NCI-H2227 (cell line): ENCODE measurements at regions not wholly inside any gene's neighbourhood (a gene's known extent, or its start where the extent isn't known, plus 50 kb on each side); places are given as distances from the start of the nearest gene placed in this dataset.
A peak's percentile ranks its signal among the peaks of the same experiment; 100 is the strongest.

ENCODE experiments used
- DNase-seq: peaks from one replicate; lab custom pipeline; 2025; ENCODE audit not compliant: unreplicated experiment; lab: John Stamatoyannopoulos, UW

DNA sequence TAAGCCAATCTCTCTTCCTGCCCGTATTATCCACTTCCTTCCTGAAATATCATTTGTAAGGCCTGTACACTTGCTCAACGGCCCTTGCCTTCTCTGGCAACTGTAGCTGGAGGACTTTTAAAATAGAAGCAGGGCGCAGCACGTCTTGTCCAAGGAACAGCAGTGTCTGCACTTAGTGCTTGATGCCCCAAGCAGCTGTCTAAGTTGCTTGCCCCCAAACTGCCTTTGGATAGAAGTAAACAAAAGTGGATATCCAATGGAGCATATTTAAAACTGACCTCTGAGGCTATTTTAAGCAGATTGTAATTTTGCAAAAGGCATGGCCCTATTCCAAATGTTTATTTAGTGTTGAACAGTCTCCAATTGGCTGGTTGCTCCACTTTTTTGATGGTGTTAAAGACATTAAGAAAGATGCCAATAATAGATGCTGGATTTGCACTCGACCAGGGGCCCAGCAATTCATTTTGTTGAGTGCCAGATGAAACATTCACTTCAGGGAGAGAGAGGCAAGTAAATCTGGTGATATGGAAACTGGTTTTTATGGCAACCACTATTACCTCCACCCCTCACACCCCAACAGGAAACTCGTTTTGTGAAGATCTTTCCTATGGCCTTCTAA is 526.8 kb upstream of the TBL1XR1 start:
- DNase-seq = peak; percentile 48

DNA sequence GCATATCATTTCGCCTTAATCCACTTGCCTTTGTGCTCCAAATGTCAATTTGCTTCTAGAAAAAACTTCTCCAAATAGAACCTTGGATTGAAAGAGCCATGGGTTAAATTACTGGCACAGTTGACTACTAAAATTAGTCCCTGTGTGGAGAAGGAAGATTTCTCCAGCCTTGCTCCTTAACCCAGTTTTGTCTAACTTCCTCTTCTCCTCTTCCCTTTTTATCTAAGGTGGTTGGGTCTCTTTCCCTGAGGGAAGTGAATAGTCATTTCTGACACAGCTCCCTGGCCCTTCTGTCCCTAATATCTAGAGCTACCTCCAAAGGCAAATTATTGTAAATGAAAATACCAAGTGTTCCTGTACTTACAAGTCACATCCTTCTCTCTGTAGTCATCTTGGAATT is 527.9 kb upstream of the TBL1XR1 start:
- no peak for DNase-seq

DNA sequence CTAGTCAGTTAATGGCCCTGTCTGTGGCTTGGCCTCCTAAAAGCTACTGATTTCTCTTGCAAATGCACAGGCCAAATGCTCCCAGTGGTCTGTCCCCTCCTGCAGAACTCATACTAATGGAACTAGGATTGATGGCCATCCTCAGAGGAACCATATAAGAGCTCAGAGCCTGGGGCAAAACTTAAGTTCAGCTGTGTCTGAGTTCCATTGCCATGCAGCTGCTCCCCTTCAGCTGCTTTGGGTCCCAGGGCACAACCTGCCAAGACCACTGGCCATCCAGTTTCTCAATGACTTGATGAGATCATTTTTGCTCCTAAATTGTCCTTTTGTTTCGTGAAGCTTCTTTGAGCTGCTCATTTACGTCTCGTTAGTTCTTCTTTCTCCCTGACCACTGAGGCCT is 529.5 kb upstream of the TBL1XR1 start:
- DNase-seq = no peak

DNA sequence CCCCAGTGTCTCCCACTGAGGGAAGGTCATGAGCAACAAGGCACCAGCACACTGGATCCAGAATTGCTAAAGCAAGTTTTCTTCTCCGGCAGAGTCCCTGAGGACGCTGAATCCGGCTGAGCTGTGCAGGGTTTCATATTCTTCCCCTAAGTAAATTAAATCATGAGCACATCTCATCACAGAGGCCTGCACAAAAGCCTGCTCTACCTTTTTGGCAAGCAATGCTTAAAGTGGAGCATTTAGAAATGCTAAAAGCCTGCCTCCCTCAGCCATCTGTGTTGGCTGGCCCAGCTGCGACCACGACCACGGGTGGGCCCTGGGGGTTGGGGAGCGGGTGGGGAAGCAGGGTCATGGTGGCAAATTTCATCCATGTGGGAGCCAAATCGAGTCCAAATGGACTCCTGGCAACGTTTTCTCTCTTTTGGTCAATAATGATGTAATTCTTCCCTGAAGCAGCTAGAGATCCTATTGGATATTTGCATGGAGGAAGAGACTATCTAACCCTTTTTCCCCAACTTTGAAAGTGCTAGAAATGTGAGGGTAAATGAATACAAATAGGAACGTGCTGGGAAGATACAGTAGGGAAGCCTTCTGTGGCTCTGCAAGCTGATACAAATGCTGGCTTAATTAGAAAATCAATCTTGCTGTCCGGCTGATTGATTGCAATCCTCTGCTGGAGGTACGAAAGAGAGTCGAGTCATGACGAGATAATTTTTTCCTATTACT is 532.8 kb upstream of the TBL1XR1 start:
- peak; percentile 77 for DNase-seq

DNA sequence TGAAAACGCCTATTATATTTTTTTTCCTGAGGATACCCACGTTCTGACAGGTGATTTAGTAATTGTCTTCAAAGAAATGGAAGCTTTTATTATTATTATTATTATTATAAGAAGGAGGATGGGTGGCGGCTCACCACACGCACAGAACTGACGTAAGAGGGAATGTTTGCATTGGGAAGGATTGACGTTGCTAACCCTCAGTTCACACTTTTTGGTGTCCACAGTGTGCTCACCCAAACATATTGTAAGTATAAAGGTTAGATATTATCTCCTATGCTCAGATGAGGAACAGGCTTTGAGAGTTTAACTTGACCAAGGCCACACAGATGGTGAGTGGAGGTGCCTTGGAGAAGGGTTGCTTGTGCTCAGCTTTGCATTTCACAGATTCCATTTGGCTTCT is 533.5 kb upstream of the TBL1XR1 start:
- DNase-seq = no peak

DNA sequence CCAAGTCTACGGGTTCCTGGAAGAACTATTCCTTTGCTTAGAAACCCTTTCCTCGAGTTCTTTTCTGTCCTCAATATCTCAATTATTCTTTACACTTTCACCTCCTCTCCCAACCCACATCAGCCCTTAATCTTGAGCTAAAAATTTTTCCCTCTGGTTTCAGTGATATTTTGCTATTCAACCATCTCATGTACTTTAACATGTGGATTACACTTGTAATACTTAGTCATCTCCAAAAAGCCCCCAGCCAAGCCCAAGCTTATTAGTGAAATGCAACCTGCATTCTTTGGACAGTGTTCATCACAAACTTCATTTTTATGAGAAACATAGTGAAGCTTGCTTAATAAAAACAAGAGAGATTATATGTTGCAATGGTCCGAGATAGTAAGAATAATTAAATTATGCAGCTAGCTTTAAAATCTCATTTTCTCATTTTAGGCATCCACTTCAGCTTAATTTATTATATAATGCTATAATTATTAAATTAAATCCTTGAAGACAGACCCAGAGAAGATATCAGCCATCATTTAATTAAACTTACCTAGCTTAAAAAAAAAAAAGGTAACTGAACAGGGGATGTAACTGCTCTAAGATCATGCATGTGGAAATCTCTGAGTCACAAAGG is 534.5 kb upstream of the TBL1XR1 start:
- DNase-seq = no peak

DNA sequence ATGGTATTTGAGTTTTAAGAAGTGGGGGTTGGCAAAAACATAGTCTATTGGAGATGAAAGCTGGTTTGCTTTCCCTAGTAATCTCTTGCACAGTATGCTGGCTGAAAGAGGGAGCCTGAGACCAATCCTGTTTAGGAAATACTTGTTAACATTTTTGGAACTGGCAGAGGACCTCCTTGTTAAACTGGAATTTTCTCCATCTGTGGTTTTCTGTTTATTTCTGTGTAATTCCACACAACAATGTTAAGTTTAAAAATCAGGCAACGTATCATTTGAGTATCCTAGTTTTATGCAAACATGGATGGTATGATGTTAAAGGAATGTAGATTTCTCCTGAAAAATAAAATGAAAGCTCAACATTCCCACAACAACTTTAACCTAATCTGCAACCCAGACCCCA is 536.0 kb upstream of the TBL1XR1 start:
- DNase-seq = no peak

DNA sequence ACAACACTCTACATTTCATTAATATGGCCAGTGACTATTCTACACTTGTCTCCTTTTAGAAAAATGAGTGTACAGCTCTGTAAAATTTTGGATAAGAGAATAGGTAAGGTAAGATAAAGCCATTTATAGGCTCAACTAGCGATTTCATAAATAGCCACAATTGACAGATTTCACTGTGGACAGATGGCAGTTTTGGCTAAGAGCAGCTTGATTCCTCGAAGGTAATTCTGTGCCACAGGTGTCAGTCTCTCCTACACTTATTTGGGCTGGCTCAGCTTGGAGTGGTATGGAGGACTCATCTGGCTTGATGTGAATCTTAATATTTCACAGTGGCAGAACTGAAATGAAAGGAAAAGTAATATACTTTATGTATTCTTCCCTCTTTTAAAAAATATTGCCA is 536.7 kb upstream of the TBL1XR1 start:
- no peak for DNase-seq

DNA sequence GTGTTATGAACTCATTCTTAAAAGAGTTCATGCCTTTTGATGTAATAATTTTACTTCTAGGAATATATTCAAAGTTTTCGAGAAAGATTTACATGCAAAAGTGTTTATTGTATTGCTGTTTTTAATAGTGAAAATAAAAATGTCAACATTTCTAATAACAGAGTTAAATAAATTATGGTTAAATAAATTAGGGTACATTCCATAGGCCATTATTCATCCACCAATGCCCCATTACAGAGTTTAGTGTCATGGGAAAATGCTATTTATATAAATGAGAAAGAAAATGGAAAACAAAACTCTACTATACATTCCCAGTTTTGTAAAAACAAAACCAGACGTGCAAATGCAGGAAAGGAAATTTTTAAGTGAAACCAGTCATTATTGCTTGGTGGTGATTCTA is 538.1 kb upstream of the TBL1XR1 start:
- DNase-seq = no peak

DNA sequence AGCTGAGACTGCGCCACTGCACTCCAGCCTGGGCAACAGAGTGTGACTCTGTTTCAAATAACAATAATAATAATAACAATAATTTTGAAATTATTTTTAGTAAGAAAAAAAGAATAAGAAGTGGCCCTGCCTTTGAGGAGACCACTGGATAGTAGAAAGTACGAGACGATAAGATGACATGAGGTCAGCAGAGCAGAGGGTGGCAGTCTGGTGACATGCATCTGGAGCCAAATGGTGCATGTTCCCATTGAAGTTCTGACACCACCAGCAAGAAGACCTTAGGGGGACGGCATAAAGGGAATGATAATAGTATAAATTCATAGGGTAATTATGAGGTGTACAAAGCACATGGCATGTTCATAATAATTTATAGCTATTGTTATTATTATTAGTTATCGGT is 542.2 kb upstream of the TBL1XR1 start:
- DNase-seq = no peak

DNA sequence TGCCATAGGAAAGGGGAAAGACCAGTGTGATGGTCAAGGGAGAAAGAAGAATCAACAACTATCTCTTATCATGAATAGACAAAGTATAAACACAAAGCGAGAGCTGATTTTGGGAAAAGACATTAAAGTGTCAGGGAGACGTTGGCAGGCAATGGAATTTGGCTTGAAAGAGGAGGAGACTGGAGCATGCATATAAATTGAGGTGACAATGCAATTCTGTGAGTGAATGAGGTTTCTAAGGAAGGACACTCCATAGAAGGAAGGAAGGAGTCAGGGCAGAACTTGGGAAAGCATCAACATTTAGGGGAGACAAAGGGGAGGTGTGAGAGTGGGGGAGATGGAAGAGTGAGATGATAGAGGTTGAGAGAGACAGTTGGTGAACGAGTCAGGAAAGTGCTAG is 543.0 kb upstream of the TBL1XR1 start:
- DNase-seq = no peak

DNA sequence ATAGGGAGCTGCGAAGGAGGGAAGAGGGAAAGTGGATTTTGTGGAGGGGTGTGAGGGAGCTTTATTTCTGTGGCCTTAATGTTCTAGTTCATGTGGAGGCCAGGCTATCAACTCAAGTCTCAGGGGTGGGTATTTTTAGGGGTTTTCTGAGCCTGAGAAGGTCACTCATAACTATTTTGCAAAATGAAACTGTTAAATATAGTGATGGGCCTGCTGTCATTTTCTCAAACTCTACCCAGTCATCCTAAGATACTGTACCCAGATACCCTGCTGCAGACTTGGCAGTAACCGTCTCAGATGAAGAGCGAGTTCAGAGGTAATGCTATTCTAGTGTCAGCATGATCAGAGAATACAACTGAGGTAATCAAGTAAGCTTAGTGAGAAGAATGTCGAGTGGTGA is 545.0 kb upstream of the TBL1XR1 start:
- no peak for DNase-seq

DNA sequence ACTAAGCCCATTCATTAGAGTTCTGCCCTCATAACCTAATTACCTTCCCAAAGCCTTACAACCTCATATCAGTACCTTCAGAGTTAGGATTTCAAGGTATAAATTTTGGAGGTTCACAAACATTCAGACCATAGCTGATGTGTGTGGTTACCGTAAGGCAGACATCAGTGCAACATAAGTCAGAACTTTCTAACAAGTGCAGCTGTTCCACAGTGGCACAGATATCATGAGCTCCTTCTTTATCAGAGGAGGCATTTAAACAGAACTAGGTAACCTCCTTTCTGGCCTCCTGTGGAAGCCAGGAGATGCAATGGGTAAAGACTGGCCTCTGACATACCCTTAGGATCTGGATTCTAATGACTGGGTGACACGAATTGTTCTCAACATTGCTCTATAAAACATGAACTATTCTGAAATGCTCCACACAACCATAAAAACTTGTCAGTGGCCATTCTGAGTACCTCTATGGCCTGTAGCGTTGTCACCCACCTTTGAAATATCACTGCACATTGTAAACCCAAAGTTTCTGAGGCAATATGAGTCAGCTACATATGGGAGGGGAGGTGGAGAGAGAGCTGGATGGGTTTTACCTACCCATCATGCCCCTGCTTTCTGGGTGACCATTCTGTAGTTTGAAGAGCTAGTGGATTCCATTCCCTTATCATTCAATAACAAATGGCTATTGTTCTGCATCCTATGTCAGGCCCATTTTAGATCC is 546.0 kb upstream of the TBL1XR1 start:
- no peak for DNase-seq

DNA sequence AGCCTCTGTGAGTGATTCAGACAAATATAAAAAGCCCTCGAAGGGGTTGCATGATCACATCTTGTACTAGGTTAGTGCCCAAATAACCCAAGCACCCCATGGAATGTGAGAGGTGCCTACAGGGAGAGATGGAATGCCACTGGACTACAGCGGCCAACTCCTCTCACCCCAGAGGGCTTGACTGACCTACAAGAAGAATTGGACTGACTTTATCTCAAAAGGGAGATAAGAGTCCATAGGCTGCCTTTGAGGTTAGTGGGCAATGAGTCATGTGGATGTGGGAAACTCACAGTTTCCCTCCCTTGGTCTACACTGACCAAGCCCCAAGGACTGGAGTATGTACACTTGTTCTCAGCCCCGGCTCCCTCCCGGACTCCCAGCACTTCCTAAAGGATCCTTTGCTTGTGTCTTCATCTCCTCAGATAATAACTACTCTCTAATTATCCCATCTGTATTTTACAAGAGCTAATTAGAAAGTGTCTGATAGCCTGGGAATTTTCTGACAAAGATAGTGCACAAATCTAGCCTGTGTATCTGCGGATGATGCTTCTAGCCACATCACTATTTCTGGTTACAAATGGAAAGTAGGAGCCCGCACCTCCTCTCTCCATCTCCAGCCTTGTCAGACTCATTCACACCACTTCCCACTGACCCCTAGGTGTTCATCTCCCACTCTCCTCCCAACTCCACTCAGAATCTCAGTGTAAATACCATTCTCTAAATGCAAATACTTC is 547.8 kb upstream of the TBL1XR1 start:
- no peak for DNase-seq

DNA sequence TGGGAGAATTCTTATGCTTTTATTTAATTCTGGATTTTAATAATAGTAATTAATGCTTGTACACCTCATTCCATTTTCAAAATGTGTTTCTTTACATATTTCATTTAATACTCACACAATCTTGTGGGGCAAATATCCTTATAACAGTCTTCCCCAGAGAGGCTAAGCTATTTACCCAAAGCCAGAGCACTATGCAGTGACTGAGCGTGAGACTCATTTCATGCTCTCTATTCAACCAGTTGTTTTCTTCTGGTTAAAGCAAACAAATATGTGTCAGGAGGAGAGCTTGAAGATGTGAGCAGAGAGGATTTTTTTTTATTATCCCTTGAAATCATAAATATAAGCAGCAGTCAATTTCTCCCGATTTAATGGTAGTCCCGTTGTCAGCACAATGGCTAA is 548.3 kb upstream of the TBL1XR1 start:
- DNase-seq = no peak

DNA sequence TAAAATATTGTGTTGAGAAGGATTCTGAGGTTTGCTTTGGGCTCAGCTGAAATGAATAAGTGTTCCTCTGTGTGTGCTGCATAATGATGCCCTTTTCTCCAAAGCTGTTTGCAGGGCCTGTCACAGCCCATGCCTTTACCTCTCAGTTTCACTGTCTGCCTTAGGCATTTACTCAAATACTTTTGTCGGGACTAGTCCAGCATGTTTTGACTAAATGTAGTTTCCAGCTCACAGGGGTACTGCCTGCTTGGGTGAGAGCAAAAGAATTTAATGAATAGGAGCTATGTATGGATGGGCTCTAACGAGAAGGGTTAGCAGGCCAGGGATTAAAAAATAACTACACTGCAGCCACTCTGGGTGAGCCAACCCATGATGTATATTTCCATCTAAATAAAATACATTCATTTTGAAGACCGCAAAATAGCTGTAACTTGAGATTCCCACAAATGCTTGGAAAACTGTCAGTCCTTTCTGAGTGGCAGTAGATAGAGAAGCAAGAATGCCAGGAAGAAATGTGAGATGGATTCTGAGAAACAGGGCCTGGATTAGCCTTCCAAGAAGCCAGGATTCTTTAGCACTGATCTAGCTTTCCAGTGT is 549.2 kb upstream of the TBL1XR1 start:
- DNase-seq = no peak

DNA sequence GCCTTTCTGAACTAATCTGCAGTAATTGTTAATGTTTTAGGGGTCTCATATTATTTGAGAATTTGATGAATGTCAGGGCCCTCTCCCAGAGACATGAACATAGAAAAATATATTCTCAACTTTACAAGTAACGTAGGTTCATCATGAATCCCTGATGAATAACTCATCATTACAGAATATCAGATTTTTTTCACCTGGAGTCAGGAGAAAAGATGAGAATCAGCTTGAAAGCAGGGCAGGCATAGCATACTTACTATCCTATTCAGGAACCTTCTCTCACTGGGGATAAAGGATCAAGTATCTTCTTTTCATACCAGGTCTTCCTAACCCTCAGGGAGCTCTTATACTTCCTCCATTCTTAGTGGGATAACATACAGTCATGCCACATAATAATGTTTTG is 552.6 kb upstream of the TBL1XR1 start:
- DNase-seq = no peak

DNA sequence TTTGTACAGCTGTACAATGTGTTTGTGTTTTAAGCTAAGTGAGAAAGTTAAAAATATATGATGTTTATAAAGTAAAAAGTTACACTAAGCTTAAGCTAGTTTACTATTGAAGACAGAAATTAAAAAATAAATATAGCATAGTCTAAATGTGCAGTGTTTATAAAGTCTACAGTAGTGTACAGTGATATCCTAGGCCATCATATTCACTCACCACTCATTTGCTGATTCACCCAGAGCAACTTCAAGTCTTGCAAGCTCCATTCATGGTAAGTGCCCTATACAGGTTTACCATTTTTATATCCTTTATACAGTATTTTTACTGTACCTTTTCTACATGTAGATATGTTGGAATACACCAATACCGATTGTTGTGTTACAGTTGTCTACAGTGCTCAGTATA is 553.2 kb upstream of the TBL1XR1 start:
- no peak for DNase-seq

DNA sequence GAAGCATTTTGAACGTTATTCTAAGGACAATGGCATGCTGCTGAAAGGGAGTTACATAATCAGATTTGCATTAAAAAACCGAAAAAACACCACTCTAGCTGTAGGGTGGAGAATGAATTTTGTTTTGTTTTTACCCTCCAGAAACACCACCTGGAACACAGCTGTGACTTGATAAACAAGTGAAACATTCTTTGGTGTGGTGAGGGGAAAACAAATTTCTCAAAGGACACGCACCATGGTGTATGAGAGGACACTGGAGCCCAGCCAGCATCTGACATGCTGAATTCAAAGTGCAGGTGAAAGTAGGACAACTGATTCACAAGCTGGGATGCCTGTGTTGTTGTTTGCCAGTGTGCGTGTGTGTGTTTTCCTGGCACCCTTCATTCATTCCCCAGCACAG is 554.5 kb upstream of the TBL1XR1 start:
- DNase-seq = no peak

DNA sequence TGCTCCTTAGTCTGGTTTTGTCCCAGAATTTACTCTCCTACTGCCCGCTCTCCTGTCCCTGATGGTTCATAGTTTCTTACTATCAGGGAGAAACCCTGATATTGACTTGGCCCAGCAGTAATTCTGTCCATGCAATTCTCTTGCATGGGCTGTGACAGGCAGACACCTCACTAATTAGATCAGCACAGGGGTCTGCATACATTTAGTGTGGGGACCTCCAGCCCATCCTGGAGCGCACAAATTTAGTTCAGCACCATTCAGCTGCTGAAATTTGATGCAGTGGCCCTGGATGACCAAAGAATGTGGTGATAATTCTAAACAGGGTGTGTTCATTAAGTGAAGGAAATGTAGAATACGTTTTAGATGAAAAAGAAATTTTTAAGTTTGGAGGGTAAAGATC is 555.5 kb upstream of the TBL1XR1 start:
- no peak for DNase-seq
